WTC11 (cell line): ENCODE measurements at regions not wholly inside any gene's neighbourhood (a gene's known extent, or its start where the extent isn't known, plus 50 kb on each side); places are given as distances from the start of the nearest gene placed in this dataset.

ENCODE experiments used
- ATAC-seq: fragments of 200-7000 bp; cut with Tn5 transposase; 2 replicates; pipeline ENCODE4 v1.10.0; 2021; ENCODE audit warnings: mild to moderate bottlenecking, moderate library complexity
- CTCF ChIA-PET: fragments of 300-600 bp; sonication (Branson Sonifier 250); formaldehyde crosslinking; loops from one replicate; lab custom pipeline; 2021; ENCODE audit warnings: antibody characterized with exemption; lab: Charles Lee
- POLR2A ChIA-PET: fragments of 350-600 bp; sonication (Branson Sonifier 250); formaldehyde crosslinking; loops from one replicate; lab custom pipeline; 2021; ENCODE audit warnings: antibody characterized with exemption; lab: Charles Lee
- DNase-seq: peaks from one replicate; pipeline ENCODE4 v3.0.0; 2021; ENCODE audit warnings: low spot score
- H3K27ac Mint-ChIP-seq: 2 replicates; pipeline ENCODE4 v1.8.0; 2021; ENCODE audit warnings: mixed read lengths
- H3K27me3 Mint-ChIP-seq: 2 replicates; pipeline ENCODE4 v1.8.0; 2021; ENCODE audit warnings: low read depth, mild to moderate bottlenecking, moderate library complexity, mixed read lengths
- H3K36me3 Mint-ChIP-seq: 2 replicates; pipeline ENCODE4 v1.8.0; 2021; ENCODE audit warnings: mixed read lengths
- H3K4me1 Mint-ChIP-seq: 2 replicates; pipeline ENCODE4 v1.8.0; 2022; ENCODE audit warnings: mixed read lengths
- H3K4me3 Mint-ChIP-seq: 2 replicates; pipeline ENCODE4 v1.8.0; 2021; ENCODE audit warnings: mild to moderate bottlenecking, moderate library complexity, mixed read lengths
- H3K9me3 Mint-ChIP-seq: 2 replicates; pipeline ENCODE4 v1.8.0; 2021; ENCODE audit warnings: mixed read lengths
- ATF2 ChIP-seq: sonication (generic); formaldehyde crosslinking; IDR thresholded peaks from 2 replicates; pipeline ENCODE4 v1.8.1; 2022; ENCODE audit warnings: low read depth, missing genetic modification reagents, borderline replicate concordance
- ATF3 ChIP-seq: sonication (generic); formaldehyde crosslinking; conservative IDR thresholded peaks from 2 replicates; pipeline ENCODE4 v1.8.1; 2022; ENCODE audit warnings: mild to moderate bottlenecking, missing genetic modification reagents
- ATF6 ChIP-seq: sonication (generic); formaldehyde crosslinking; IDR thresholded peaks from 2 replicates; pipeline ENCODE4 v1.8.1; 2023; ENCODE audit warnings: mild to moderate bottlenecking, missing genetic modification reagents
- E2F5 ChIP-seq: sonication (generic); formaldehyde crosslinking; IDR thresholded peaks from 2 replicates; pipeline ENCODE4 v1.8.1; 2022; ENCODE audit warnings: mild to moderate bottlenecking, moderate library complexity, missing genetic modification reagents
- ERG ChIP-seq: fragments of 250-450 bp; sonication (Bioruptor Pico); IDR thresholded peaks from 2 replicates; pipeline ENCODE4 v1.8.0; 2021; ENCODE audit warnings: mild to moderate bottlenecking
- ETV6 ChIP-seq: sonication (generic); formaldehyde crosslinking; IDR thresholded peaks from 2 replicates; pipeline ENCODE4 v1.8.1; 2022; ENCODE audit warnings: mild to moderate bottlenecking, missing genetic modification reagents
- FOXP1 ChIP-seq: sonication (generic); formaldehyde crosslinking; IDR thresholded peaks from 2 replicates; pipeline ENCODE4 v1.8.0; 2022; ENCODE audit warnings: missing genetic modification reagents, mild to moderate bottlenecking, moderate library complexity, borderline replicate concordance
- KAT7 ChIP-seq: sonication (generic); formaldehyde crosslinking; IDR thresholded peaks from 2 replicates; pipeline ENCODE4 v1.8.1; 2023; ENCODE audit warnings: missing genetic modification reagents, mild to moderate bottlenecking, borderline replicate concordance
- PREB ChIP-seq: sonication (generic); formaldehyde crosslinking; IDR thresholded peaks from 2 replicates; pipeline ENCODE4 v1.8.1; 2022; ENCODE audit warnings: mild to moderate bottlenecking, missing genetic modification reagents, moderate library complexity, borderline replicate concordance
- RORB ChIP-seq: fragments of 250-450 bp; sonication (Bioruptor Pico); IDR thresholded peaks from 2 replicates; pipeline ENCODE4 v1.9.0; 2021; ENCODE audit warnings: mild to moderate bottlenecking
- ZNF219 ChIP-seq: sonication (generic); formaldehyde crosslinking; IDR thresholded peaks from 2 replicates; pipeline ENCODE4 v1.8.0; 2023; ENCODE audit warnings: missing genetic modification reagents, mild to moderate bottlenecking, borderline replicate concordance
- ZNF263 ChIP-seq: sonication (generic); formaldehyde crosslinking; IDR thresholded peaks from 2 replicates; pipeline ENCODE4 v1.8.1; 2022; ENCODE audit warnings: low read depth, mild to moderate bottlenecking, moderate library complexity, missing genetic modification reagents
- ZNF281 ChIP-seq: sonication (generic); formaldehyde crosslinking; IDR thresholded peaks from 2 replicates; pipeline ENCODE4 v1.8.0; 2023; ENCODE audit warnings: mild to moderate bottlenecking, missing genetic modification reagents
- ZNF317 ChIP-seq: sonication (generic); formaldehyde crosslinking; IDR thresholded peaks from 2 replicates; pipeline ENCODE4 v1.8.1; 2023; ENCODE audit warnings: low read depth, mild to moderate bottlenecking, moderate library complexity, missing genetic modification reagents, borderline replicate concordance

GRCh38 chr11:76288166-76288980, 82.1 kb upstream of the WNT11 start:
- TF ChIP-seq ETV6 (CRISPR knock-in tag) (no peak), ZNF317 (CRISPR knock-in tag) (no peak), FOXP1 (CRISPR knock-in tag) (no peak), ATF2 (CRISPR knock-in tag) (no peak), ZNF281 (CRISPR knock-in tag) (no peak)
- Mint-ChIP-seq H3K36me3 (no peaks in the 10 kb centered on the region), H3K4me1 (peaks cover 6% of the 10 kb centered on the region; the same call in 1 of the 2 replicates), H3K27ac (no peak overlapping the region), H3K27me3 (no peaks in the 10 kb centered on the region), H3K9me3 (no peaks in the 10 kb centered on the region), H3K4me3 (no peak overlapping the region)
- DNase-seq, result no peak
- ChIA-PET POLR2A (no interaction called here), CTCF (interaction anchor here (10.3 kb wide), 1 partner anchor 80 kb away, joined by 59 read pairs; the partner anchor contains the start of gene WNT11)
- ATAC-seq, result no peak; the same call in 1 of the 2 replicates

GRCh38 chr11:76287227-76287626, 80.9 kb upstream of the WNT11 start:
- DNase-seq (no peak), ATAC-seq (no peak)
- TF ChIP-seq ATF3, result no peak
- TF ChIP-seq ZNF219 (CRISPR knock-in tag), result no peak
- no peak for TF ChIP-seq FOXP1 (CRISPR knock-in tag)
- TF ChIP-seq ERG, result no peak
- no peak for TF ChIP-seq ATF6 (CRISPR knock-in tag)
- no peak for TF ChIP-seq KAT7
- no peak for TF ChIP-seq ZNF317 (CRISPR knock-in tag)
- TF ChIP-seq PREB (CRISPR knock-in tag), result no peak
- no peak for TF ChIP-seq ZNF263 (CRISPR knock-in tag)
- TF ChIP-seq RORB, result no peak
- TF ChIP-seq E2F5, result no peak
- Mint-ChIP-seq H3K4me3 (no peak overlapping the region), H3K27me3 (no peaks in the 10 kb centered on the region; the same call in 1 of the 2 replicates), H3K36me3 (no peaks in the 10 kb centered on the region), H3K4me1 (peaks cover 6% of the 10 kb centered on the region; the same call in 1 of the 2 replicates), H3K27ac (no peak overlapping the region), H3K9me3 (no peaks in the 10 kb centered on the region)
- ChIA-PET POLR2A (no interaction called here), CTCF (interaction anchor here (10.3 kb wide), 1 partner anchor 79 kb away, joined by 59 read pairs; the partner anchor contains the start of gene WNT11)
